ENCODE measurements at regions not wholly inside any gene's neighbourhood (a gene's known extent, or its start where the extent isn't known, plus 50 kb on each side); places are given as distances from the start of the nearest gene placed in this dataset.

GRCh38 chr10:113445736-113446135, 107.1 kb upstream of the HABP2 start:
- no peak overlapping the region for H3K27ac ChIP-seq (ENCODE audit: extremely low read depth, low read depth, low read length)
- TF ChIP-seq ZNF670 (tag by site-specific recombination; IDR thresholded peaks at IDR 0.05; ENCODE audit: low read depth), result no peak
- TF ChIP-seq ZNF843 (tag by site-specific recombination; IDR thresholded peaks at IDR 0.05), result no peak
- no peak for TF ChIP-seq ZBTB11 (tag by site-specific recombination; conservative IDR thresholded peaks at IDR 0.05; ENCODE audit: low read depth)
- TF ChIP-seq BCL11A (tag by site-specific recombination; IDR thresholded peaks at IDR 0.05; ENCODE audit: low read depth), result no peak
- no peak for TF ChIP-seq ZNF2 (tag by site-specific recombination; IDR thresholded peaks at IDR 0.05)
- no peak for TF ChIP-seq ZNF404 (tag by site-specific recombination; IDR thresholded peaks at IDR 0.05)
- no peak for TF ChIP-seq AEBP2 (tag by site-specific recombination; IDR thresholded peaks at IDR 0.05; ENCODE audit: borderline replicate concordance)
- TF ChIP-seq ZNF639 (tag by site-specific recombination; IDR thresholded peaks at IDR 0.05), result no peak
- no peak for TF ChIP-seq ZNF645 (tag by site-specific recombination; IDR thresholded peaks at IDR 0.05)
- TF ChIP-seq ZNF280D (tag by site-specific recombination; IDR thresholded peaks at IDR 0.05), result no peak
- no peak for TF ChIP-seq FEZF1 (tag by site-specific recombination; IDR thresholded peaks at IDR 0.05)
- no peak overlapping the region for H3K4me3 ChIP-seq (ENCODE audit: low read depth, low read length)
- H3K36me3 ChIP-seq (ENCODE audit: control insufficient read depth in 2 of 2, insufficient read depth in 1 of 2, low read length in 2 of 2), result no peaks in the 10 kb centered on the region
- no peaks in the 10 kb centered on the region for H3K4me1 ChIP-seq (ENCODE audit: control insufficient read depth, insufficient read depth, low read length)
- CTCF ChIA-PET, result interaction anchor here (0.6 to 1.4 kb wide), 2 partner anchors 9 to 113 kb away, joined by 3 to 6 read pairs; no protein-coding TSS in a partner anchor
- H3K9me3 ChIP-seq (ENCODE audit: control insufficient read depth, insufficient read depth, low read depth, low read length), result no peaks in the 10 kb centered on the region
- POLR2A ChIA-PET, result no interaction called here

- no peaks in the 10 kb centered on the region for H3K4me1 ChIP-seq (ENCODE audit: control insufficient read depth, insufficient read depth, low read length)
- H3K9me3 ChIP-seq (ENCODE audit: control insufficient read depth, insufficient read depth, low read depth, low read length), result no peaks in the 10 kb centered on the region
- no peaks in the 10 kb centered on the region for H3K36me3 ChIP-seq (ENCODE audit: control insufficient read depth in 2 of 2, insufficient read depth in 1 of 2, low read length in 2 of 2)
- ChIA-PET POLR2A (no interaction called here), CTCF (interaction anchor here (0.6 to 1.5 kb wide), 3 partner anchors 8 to 374 kb away, joined by 3 to 6 read pairs (median 3); no protein-coding TSS in a partner anchor)
- no peak overlapping the region for H3K4me3 ChIP-seq (ENCODE audit: low read depth, low read length)
- no peak overlapping the region for H3K27ac ChIP-seq (ENCODE audit: extremely low read depth, low read depth, low read length)
- TF ChIP-seq MZF1 (tag by site-specific recombination; IDR thresholded peaks at IDR 0.05; ENCODE audit: borderline replicate concordance) (no peak), ZNF174 (tag by site-specific recombination; IDR thresholded peaks at IDR 0.05) (no peak), ZFP41 (tag by site-specific recombination; IDR thresholded peaks at IDR 0.05; ENCODE audit: borderline replicate concordance) (no peak), ZNF211 (tag by site-specific recombination; IDR thresholded peaks at IDR 0.05; ENCODE audit: low read depth) (no peak), INSM2 (tag by site-specific recombination; IDR thresholded peaks at IDR 0.05) (no peak), ZNF140 (tag by site-specific recombination; IDR thresholded peaks at IDR 0.05) (no peak), ZNF423 (tag by site-specific recombination; IDR thresholded peaks at IDR 0.05) (no peak), SETDB1 (IDR thresholded peaks at IDR 0.05; ENCODE audit: insufficient read length, low read length) (no peak), ZNF473 (tag by site-specific recombination; IDR thresholded peaks at IDR 0.05) (no peak), ZNF488 (tag by site-specific recombination; IDR thresholded peaks at IDR 0.05) (no peak), ZNF660 (tag by site-specific recombination; IDR thresholded peaks at IDR 0.05) (no peak)
These were observed 106.1 kb upstream of the HABP2 start for GRCh38 chr10:113446739-113447138.

Data from HEK293 (cell line).